NCI-H2227 treated with DMSO at 0.1 percent for 48 hours (cell line): ENCODE measurements at regions not wholly inside any gene's neighbourhood (a gene's known extent, or its start where the extent isn't known, plus 50 kb on each side); places are given as distances from the start of the nearest gene placed in this dataset.
"Not testable (repeated sequence)": the region's sequence is repeated elsewhere in the genome, so short reads cannot be mapped to it uniquely, and the experiment has no call there.

Experiments
- DNase-seq: peaks from one replicate; lab custom pipeline; 2025; lab: John Stamatoyannopoulos, UW

DNA sequence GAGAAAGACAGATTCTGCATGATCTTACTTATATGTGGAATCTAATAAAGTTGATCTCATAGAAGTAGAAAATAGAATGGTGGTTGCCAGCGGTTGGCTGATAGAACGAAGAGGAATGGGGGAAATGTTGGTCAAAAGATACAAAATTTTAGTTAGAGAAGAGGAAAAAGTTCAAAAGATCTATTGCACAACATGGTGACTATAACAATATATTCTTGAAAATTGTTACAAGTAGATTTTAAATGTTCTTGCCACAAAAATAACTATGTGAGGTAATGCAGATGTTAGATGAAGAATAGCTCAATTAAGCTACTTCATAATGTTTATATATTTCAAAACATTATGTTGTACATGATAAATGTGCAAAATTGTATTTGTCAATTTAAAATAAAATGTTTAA lies 112.3 kb upstream of the SMIM30 start:
- DNase-seq, result no peak

DNA sequence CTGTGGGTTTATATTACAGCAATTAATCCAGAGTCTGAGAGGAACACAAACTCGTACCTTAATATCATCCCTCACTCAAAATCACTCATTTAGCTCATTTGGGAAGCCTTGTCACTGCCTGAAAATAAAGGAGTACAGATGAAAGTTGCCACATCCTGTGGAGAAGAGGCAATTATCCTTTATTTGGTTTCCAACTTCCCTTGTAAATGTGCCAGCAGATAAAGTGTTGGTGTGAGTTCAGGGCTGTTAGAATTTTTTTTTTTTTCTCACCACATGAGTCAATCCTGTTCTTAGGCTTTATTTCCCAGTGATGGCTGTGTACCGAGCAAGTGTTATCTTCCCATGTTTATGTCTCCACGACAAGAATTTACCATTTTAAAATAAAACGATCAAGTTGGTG lies 99.0 kb upstream of the SMIM30 start:
- DNase-seq, result no peak

DNA sequence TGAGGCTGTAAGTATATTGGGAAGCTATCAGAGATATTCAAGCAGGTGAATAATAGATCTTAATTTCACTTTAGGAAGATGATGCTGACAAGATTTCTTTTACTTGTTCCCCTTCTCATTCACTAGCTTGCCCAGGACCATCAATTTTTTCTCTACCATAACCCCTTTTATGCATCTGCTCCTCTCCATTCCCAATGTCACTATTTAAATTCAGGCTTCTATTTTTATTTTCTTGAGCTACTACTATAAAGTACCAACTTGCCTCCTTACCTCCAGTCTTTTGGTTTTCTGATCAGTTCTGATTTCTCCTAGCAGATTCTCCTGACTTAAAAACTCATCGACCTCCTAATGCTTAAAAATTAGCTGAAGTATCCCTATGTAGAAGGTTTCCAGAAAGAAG lies 97.7 kb upstream of the SMIM30 start:
- DNase-seq, result no peak

DNA sequence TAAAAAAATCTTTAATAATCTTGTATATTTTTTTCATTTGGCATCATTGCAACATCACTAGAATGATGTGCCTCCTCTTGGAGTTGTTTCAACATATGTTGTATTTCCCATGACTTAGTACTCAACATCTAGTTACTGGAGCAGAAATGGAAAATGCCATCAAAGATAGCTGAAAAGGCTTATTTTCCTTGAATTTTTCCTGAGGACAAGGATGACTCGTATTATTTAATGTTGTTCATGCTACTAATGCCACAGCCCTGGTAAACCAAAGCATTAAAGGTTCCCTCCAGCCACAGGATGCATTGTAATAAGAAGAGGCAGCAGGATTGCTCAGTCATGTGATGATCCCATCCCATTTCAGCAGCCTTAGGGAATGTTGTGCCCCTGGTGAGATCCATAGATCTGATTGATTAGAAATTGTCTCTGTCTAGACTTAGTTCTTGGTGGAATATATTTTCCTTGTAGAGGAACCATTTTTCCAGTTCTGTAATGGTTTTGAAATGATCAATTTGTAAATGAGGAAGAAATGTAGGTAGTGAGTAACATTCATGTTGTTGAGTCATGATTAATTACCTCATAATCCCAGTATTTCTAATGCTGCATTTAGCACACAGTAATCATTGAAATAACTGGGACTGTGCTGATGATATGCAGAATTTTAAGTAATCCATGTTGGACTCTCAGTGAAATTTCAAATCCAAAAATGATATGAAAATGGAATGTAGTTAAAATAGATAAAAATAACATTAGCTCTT lies 91.3 kb upstream of the SMIM30 start:
- no peak for DNase-seq

DNA sequence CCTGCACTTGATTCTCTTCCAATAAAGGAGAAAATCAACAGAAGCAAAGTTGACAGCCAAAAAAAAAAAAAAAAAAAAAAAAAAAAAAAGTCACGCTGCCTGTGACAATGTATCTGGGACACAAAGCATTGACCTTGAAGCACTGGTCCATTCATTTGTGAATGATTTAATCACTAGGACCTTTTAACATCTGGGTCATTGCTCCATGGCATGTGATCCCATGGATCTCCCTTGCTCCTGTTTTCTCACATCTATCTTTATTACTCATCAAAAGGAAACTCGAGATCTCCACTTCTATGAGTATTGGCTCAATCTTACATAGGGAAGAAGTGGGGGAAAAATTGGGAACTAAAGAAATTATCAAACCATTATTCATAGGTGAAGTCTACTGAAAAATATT lies 89.6 kb upstream of the SMIM30 start:
- no peak for DNase-seq

DNA sequence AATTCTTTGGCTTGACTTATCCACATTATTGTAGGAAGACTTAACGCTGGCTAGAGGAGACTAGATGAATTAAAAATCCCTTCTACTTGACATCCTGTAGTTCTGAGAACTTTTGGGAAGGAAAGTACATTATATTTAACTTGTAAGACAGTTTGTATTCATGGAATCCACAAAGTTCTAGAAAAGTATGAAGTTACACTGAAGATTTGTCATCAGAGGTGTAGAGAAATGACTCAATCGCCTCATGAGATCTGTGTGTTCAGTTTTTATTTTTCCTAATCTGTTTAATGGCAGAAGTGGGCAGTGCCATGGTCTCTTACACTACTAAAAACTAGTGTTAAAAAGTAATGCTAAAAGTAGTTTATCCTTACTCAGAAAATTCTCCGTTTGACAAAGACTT lies 89.1 kb upstream of the SMIM30 start:
- no peak for DNase-seq

DNA sequence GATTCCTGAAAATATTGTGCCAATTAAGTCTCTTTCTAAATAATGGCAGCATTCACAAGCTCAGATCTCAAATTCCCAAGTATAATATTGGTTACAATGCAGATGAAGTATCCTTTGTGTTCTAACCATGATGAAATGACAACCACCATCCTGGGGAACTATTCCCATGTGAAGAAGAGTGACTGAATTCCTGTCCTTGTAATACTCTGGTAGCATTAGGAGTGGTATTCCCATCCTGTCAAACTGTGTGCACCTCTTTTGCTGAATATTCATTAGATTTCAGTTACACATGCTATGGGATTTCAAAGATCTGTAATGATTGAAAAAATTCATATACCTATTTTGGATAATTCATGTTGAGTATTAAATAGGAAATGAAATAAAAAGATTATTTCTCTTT lies 86.1 kb upstream of the SMIM30 start:
- DNase-seq, result no peak

DNA sequence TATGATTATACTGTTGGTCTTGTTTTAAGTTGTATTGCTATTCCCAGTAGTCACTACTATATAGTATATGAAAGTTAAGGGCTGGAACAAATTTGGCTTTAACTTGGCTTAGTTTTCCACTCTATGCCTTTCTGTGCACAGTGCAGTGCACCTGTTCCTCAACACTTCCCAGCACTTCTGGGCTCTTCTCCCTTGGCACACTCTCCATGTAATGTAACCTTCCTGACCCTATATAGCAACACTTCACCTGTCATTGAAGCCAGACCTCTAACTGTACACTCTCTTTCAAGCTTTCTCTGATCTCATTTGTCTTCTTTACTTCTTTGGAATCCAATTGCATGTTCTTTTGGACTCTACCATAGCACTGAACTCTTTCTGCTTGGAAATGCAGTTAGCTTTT lies 83.9 kb upstream of the SMIM30 start:
- DNase-seq, result no peak

DNA sequence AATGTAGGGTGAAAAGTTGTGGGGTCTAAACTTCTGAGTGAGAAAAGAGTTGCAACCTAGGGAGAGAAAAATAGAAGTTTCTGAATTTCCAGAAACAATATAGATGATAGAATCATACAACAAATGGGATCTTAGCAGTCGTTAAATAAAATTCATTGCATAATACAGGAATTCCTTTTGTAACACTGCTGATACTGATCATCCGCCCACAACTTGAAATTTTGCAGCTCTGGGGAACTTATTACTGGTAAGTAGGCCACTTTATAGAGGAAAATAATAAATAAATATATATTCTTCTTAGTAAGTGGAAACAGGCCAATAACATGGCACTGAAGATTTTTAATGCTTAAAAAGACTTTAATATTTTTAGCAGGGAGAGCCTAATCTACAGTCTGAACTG lies 81.9 kb upstream of the SMIM30 start:
- DNase-seq, result no peak

DNA sequence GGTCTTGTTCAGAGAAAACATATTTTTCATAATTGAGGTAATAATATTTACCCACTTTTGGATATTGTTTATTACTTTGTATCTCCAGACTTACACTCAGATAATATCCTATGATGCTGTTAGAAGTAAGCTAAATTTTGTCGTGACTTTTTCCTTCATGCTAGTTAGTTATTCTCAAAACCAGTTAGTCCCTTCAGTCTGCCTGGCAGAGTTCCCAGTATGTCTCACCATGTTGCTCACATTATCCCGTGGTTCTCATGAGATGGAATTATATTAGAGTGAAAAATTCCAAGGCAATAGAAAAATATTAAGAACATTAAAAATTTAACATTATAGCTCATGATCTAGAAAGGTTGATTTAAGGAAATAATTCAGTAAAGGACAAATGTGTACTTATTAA lies 81.5 kb upstream of the SMIM30 start:
- DNase-seq, result no peak

DNA sequence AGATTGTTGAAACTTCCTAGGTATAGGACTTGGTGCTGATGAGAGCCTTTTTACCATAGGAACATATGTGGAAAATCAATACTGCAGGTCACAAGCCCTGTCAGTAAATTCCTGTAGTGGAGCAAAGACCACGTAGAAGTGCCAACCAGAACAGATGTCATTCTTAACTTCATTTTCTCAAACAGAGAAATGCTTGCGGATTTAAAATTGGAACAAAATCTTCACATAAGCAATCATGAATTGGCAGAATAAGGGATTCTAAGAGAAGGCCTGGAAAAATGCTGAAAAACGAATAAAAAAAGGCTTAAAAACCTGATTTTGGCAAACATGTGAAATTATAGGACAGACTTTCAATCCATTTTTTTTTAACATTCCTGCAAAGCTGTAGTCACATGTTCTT lies 80.8 kb upstream of the SMIM30 start:
- no peak for DNase-seq

DNA sequence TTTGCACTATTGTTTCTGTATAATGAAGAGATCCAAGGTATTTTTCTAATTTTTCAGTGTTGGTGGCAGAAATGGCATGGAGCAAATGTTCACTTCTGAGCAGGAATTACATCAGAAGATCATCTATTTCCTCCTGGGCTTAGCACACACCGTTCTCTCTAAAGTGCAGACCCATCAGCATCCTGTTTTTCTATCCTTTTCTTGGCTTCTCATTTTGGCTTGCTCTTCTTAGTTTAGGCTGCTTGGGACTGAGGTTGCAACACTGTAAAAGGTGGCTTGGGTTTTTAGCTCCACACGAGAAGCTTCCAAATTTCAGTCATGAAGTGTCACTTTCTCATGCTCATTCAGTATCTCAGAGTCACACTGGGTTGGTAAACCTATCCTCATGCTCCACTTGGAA lies 79.9 kb upstream of the SMIM30 start:
- DNase-seq, result no peak

DNA sequence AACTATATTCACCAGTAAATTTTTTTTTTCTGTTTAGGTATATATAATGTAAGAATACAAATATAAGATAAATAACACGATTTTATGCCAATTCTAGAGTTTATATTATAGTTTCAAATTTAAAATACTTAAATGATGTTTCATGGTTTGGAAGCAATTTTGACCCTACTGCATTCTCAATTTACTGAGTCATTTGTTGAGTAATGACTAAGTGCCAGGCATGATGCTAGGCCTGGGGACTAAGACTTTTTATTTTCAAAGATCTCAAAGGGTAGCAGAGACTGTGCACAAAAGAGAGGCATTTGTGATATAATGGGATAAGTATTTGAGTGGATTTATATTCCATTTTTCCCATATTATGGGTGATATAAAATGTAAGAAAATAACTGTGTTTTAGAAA lies 78.9 kb upstream of the SMIM30 start:
- no peak for DNase-seq

DNA sequence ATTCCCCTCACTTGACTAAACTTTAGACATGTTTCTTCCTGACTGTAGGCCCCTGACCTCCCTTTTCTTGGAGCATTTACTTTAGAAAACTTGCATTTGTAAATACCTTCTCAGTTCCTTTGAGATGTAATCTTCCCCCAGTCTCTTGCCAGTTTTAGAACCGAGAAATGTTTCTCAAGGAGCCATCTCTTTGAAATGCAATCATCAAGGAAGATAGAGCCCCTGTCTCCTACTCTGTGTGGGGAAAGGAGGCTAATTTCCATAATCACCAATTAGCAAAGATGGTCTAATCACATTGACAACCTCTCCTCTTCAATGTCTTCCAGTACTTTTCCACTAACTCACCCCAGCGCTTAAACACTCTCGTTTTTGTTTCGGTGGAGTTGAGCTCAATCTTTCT lies 70.0 kb upstream of the SMIM30 start:
- DNase-seq, result no peak

DNA sequence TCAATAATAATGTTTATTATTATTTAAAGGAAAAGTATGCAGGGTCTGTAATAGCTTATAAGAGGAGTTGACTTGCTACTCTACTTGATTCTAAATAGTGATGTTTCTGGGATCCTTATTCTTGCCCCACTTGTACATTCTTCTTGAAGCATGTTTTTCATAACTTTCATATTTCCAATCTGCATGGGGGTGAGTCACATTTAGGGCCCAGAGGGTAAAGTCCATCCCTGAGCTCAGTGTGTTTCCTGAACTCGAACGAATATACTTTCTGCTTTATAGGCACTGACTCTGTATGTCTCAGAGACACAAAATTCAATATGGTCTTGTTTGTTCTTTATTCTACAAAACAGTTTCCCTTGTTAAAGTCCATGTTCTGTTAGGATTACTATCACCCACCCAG lies 61.0 kb upstream of the SMIM30 start:
- DNase-seq, result no peak

DNA sequence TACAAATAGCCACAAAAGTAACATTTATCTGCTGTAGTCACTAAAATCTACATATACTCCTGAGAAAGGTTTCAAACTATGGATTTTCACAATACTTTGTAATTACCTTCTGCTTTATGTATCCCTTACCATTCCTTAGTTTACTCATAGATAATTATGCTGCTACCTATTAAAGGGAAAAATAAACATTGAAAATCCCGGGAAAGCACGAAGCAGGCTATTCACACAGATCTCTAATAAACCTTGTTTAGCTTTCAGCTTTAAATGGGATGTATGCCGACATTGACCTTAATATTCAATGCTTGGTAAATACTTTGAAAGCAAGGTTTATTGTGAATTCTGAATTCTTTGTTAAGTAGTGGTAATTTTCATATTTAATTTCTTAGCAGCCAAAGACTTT lies 58.5 kb upstream of the SMIM30 start:
- DNase-seq, result no peak

DNA sequence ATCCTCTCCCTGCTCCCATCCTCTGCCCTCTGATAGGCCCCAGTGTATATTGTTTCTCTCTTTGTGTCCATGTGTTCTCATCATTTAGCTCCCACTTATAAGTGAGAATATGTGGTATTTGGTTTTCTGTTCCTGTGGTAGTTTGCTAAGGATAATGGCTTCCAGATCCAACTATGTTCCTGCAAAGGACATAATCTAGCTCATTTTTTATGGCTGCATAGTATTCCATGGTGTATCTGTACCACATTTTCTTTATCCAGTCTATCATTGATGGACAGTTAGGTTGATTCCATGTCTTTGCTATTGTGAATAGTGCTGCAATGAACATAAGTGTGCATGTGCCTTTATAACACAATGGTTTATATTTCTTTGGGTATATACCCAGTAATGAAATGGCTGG lies 57.8 kb upstream of the SMIM30 start:
- DNase-seq, result not testable (repeated sequence)

DNA sequence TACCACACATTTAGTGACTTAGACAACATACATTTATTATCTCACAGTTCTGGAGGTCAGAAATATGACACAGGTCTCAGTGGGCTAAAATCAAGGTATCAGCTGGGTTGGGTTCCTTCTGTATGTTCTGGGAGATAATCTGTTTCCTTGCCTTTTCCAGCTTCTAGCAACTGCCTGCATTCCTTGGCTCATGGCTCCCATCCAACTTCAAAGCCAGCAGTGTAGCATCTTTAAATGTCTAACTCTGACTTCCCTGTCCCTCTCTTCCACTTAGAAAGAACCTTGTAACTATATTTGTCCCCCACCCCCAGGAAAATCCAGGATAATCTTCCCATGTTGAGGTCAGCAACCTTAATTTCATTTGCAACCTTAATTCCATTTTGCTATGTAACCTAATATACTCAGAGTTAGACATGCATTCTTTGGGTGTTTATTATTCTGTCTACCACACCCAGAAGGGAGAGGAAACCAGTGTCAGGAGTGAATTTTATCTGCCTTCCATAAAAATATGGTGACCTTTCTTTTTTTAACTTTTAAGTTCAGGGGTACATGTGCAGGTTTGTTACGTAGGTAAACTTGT lies 57.3 kb upstream of the SMIM30 start:
- DNase-seq, result no peak

DNA sequence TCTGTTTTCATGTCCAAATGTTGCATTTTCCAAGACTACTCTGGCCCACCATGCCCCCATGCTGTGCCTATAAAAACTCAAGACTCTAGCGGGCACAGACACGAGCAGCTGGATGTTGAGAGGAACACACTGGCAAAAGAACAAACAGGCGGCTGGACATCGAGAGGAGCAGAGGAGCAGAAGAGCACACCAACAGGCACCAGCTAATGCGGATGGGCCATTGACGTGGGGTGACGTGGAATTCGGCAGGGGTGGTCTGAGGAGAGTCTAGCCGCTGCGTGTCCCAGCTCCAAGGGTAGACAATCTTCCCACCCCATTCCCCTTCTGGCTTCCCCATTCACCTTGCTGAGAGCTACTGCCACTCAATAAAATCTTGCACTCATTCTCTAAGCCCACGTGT lies 54.4 kb upstream of the SMIM30 start:
- no peak for DNase-seq

DNA sequence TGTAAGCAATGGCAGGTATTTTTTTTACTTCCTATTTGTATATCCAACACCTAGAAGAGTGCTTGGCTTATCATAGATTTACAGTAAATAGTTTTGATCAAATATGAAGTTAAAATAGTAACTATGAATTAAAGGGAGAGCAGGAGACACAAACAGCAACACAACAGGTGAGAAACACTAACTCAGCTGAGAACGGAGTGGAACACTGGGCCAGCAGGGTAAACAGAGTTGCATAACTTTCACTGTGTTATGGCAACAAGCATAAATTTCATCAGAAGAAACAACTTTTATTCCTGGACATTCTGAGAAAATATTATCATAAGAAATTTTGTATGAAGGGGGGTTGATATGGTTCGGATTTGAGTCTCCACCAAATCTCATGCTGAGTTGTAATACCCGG lies 52.2 kb upstream of the SMIM30 start:
- no peak for DNase-seq
